Endothelial cell of umbilical vein (primary cell): ENCODE measurements at regions not wholly inside any gene's neighbourhood (a gene's known extent, or its start where the extent isn't known, plus 50 kb on each side); places are given as distances from the start of the nearest gene placed in this dataset.

Source experiments
- BruUV-seq: library from RNA; stranded (reverse); fragments of 400-500 nt; replicated peaks from 2 replicates; lab custom pipeline; 2021; lab: Mats Ljungman, UMichigan
- CTCF ChIA-PET: fragments of 300-600, 350-600 bp; sonication (Branson Sonifier 250); formaldehyde crosslinking; loops from one replicate; lab custom pipeline; 2021; ENCODE audit warnings: antibody characterized with exemption, inconsistent platforms; lab: Charles Lee
- POLR2A ChIA-PET: fragments of 300-600, 350-600 bp; sonication (Branson Sonifier 250); formaldehyde crosslinking; loops from one replicate; lab custom pipeline; 2021; ENCODE audit warnings: antibody characterized with exemption, inconsistent platforms; lab: Charles Lee
- DNase-seq: peaks from one replicate; pipeline ENCODE4 v3.0.0-alpha.2; 2011; ENCODE audit warnings: low read depth, low spot score
- FAIRE-seq: peaks from 2 replicates; lab custom pipeline; 2011; peaks lifted over from hg19 to GRCh38; lab: Jason Lieb, UNC
- H2AFZ ChIP-seq: 2 replicates; pipeline ENCODE4 v1.6.0; 2012; ENCODE audit warnings: low read depth, low read length, control low read depth, inconsistent platforms
- H3K27ac ChIP-seq: 2 replicates; pipeline ENCODE4 v1.5.1; 2011; ENCODE audit warnings: low read depth, mild to moderate bottlenecking, control low read depth, low read length, moderate library complexity; ENCODE audit not compliant: insufficient read depth
- H3K27me3 ChIP-seq, 2 experiments: 2 replicates each; pipeline versions ENCODE4 v1.6.0 to v1.6.1; 2011; ENCODE audit warnings: low read length in 2 of 2, mixed read lengths in 1 of 2; ENCODE audit not compliant: control insufficient read depth in 2 of 2, insufficient read depth in 2 of 2
- H3K36me3 ChIP-seq, 2 experiments: 2 replicates in 1 of 2; 3 replicates in 1 of 2; pipeline ENCODE4 v1.5.1; 2011; ENCODE audit warnings: low read length in 2 of 2, mild to moderate bottlenecking in 1 of 2, moderate library complexity in 1 of 2; ENCODE audit not compliant: control insufficient read depth in 2 of 2, insufficient read depth in 2 of 2; ENCODE audit errors: extremely low read depth in 1 of 2
- H3K4me1 ChIP-seq: 3 replicates; pipeline ENCODE4 v1.5.1; 2011; ENCODE audit warnings: mild to moderate bottlenecking, low read length; ENCODE audit not compliant: control insufficient read depth, insufficient read depth; ENCODE audit errors: extremely low read depth
- H3K4me2 ChIP-seq: 2 replicates; pipeline ENCODE4 v1.6.1; 2011; ENCODE audit warnings: low read length, control low read depth, mixed read lengths; ENCODE audit not compliant: insufficient read depth
- H3K4me3 ChIP-seq, 3 experiments: fragments of 200-600 bp in 1 of 3; sonication (generic), shearing (Covaris generic) in 1 of 3; replicated peaks in 1 of 3; 2 replicates each; pipeline ENCODE4 v1.5.1; 2011 to 2016; ENCODE audit warnings: control low read depth in 3 of 3, low read length in 3 of 3, mild to moderate bottlenecking in 2 of 3, inconsistent platforms in 1 of 3, low read depth in 1 of 3, moderate library complexity in 1 of 3; ENCODE audit not compliant: insufficient read depth in 1 of 3
- H3K79me2 ChIP-seq: 2 replicates; pipeline ENCODE4 v1.6.0; 2012; ENCODE audit warnings: low read length, inconsistent platforms; ENCODE audit not compliant: control insufficient read depth, insufficient read depth
- H3K9ac ChIP-seq: replicated peaks from 2 replicates; pipeline ENCODE3; 2011; ENCODE audit warnings: low read length, control low read depth; ENCODE audit not compliant: insufficient read depth; ENCODE audit errors: extremely low read depth
- H3K9me1 ChIP-seq: replicated peaks from 3 replicates; pipeline ENCODE4 v1.6.0; 2011; ENCODE audit warnings: mild to moderate bottlenecking, low read length; ENCODE audit not compliant: control insufficient read depth, insufficient read depth; ENCODE audit errors: extremely low read depth
- H3K9me3 ChIP-seq: replicated peaks from 2 replicates; pipeline ENCODE4 v1.5.1; 2012; ENCODE audit warnings: low read length, inconsistent platforms; ENCODE audit not compliant: control insufficient read depth, insufficient read depth
- H4K20me1 ChIP-seq: replicated peaks from 2 replicates; pipeline ENCODE3; 2011; ENCODE audit warnings: mild to moderate bottlenecking, low read length; ENCODE audit not compliant: control insufficient read depth, insufficient read depth; ENCODE audit errors: extremely low read depth
- CTCF ChIP-seq, 2 donors: IDR thresholded peaks; 1 replicate in 1 of 2; 2 replicates in 1 of 2; pipeline ENCODE4 v1.5.1; 2011; ENCODE audit warnings: low read length in 2 of 2, mild to moderate bottlenecking in 2 of 2, moderate library complexity in 2 of 2, control low read depth in 1 of 2, inconsistent platforms in 1 of 2, low read depth in 1 of 2; ENCODE audit not compliant: insufficient read depth in 1 of 2; ENCODE audit errors: extremely low read depth in 1 of 2
- EZH2 ChIP-seq: IDR thresholded peaks from 2 replicates; pipeline ENCODE4 v1.6.1; 2012; ENCODE audit warnings: borderline replicate concordance, low read depth, mild to moderate bottlenecking, moderate library complexity, low read length, inconsistent platforms; ENCODE audit not compliant: severe bottlenecking
- FOS ChIP-seq: IDR thresholded peaks from 2 replicates; pipeline ENCODE4 v1.6.1; 2011; ENCODE audit warnings: mild to moderate bottlenecking, low read length, moderate library complexity, borderline replicate concordance; ENCODE audit not compliant: insufficient read depth
- GATA2 ChIP-seq: IDR thresholded peaks from 2 replicates; pipeline ENCODE4 v1.7.0; 2011; ENCODE audit warnings: low read depth, mild to moderate bottlenecking, moderate library complexity, mixed read lengths, low read length; ENCODE audit not compliant: insufficient read length, insufficient read depth
- JUN ChIP-seq: IDR thresholded peaks from 2 replicates; pipeline ENCODE4 v1.6.1; 2011; ENCODE audit warnings: borderline replicate concordance, low read depth; ENCODE audit not compliant: insufficient read length, insufficient read depth
- MAX ChIP-seq: IDR thresholded peaks from 2 replicates; pipeline ENCODE4 v1.6.1; 2011; ENCODE audit not compliant: insufficient read depth, insufficient read length
- MYC ChIP-seq: IDR thresholded peaks from one replicate; pipeline ENCODE4 v1.6.1; 2011; ENCODE audit warnings: mild to moderate bottlenecking, low read depth, low read length
- POLR2A ChIP-seq: IDR thresholded peaks from 2 replicates; pipeline ENCODE4 v1.6.1; 2012; ENCODE audit warnings: low read depth, mild to moderate bottlenecking, control low read depth, low read length
- POLR2AphosphoS5 ChIP-seq: IDR thresholded peaks from 2 replicates; pipeline ENCODE4 v1.6.1; 2012; ENCODE audit warnings: low read depth, mild to moderate bottlenecking, control low read depth, low read length, moderate library complexity; ENCODE audit not compliant: insufficient read depth
- dilution Hi-C: fragments of 300-500 bp; cut with MboI; formaldehyde crosslinking; loops from one replicate; pipeline ENCODE4 v1.15.0; 2019; ENCODE audit warnings: low sequenced_read_pairs; ENCODE audit not compliant: extremely low pct_ligation_motif_present
- intact Hi-C: fragments of 100-400 bp; cut with micrococcal nuclease; formaldehyde crosslinking; loops from one replicate; pipeline ENCODE4 v1.10.0; 2022

GRCh38 chr1:239804266-239804665 lies 287.4 kb upstream of the FMN2 start:
- TF ChIP-seq JUN (no peak), FOS (no peak), POLR2AphosphoS5 (no peak), EZH2 (no peak), POLR2A (no peak), CTCF (IDR thresholded peaks at IDR 0.05; ENCODE audit: extremely low read depth in 1 of 2, insufficient read depth in 1 of 2, low read depth in 1 of 2, low read length in 2 of 2) (no peak), MAX (no peak), MYC (no peak), GATA2 (no peak)
- no peak overlapping the region for H3K4me2 ChIP-seq
- intact Hi-C loops: no loop called here
- H3K79me2 ChIP-seq: no peaks in the 10 kb centered on the region
- no peaks in the 10 kb centered on the region for H3K9me1 ChIP-seq
- no peaks in the 10 kb centered on the region for H3K27me3 ChIP-seq
- H3K27ac ChIP-seq: no peak overlapping the region
- dilution Hi-C loops: no loop called here
- no TSS peak for BruUV-seq
- no peak overlapping the region for H2AFZ ChIP-seq
- no peak for FAIRE-seq
- no peak overlapping the region for H3K4me3 ChIP-seq
- CTCF ChIA-PET: no interaction called here
- DNase-seq: no peak
- H4K20me1 ChIP-seq: no peaks in the 10 kb centered on the region
- no peaks in the 10 kb centered on the region for H3K36me3 ChIP-seq
- H3K4me1 ChIP-seq: no peaks in the 10 kb centered on the region
- no peak overlapping the region for H3K9ac ChIP-seq
- no peaks in the 10 kb centered on the region for H3K9me3 ChIP-seq
- POLR2A ChIA-PET: no interaction called here
